GM23338 (cell line): ENCODE measurements at regions not wholly inside any gene's neighbourhood (a gene's known extent, or its start where the extent isn't known, plus 50 kb on each side); places are given as distances from the start of the nearest gene placed in this dataset.

Experiments
- ATAC-seq: fragments of 200-7000 bp; cut with Tn5 transposase; 3 replicates; pipeline ENCODE4 v1.9.1; 2020
- DNase-seq: peaks from one replicate; pipeline ENCODE4 v3.0.0-alpha.2; 2015; ENCODE audit warnings: low spot score
- H2AFZ ChIP-seq: fragments of 200-600 bp; sonication (generic); 2 replicates; pipeline ENCODE4 v1.8.0; 2016; ENCODE audit warnings: antibody characterized with exemption, mild to moderate bottlenecking, moderate library complexity
- H3F3A ChIP-seq: fragments of 200-600 bp; sonication (generic); replicated peaks from 2 replicates; pipeline ENCODE4 v1.8.0; 2017; ENCODE audit warnings: antibody characterized with exemption, mixed run types, low read depth
- H3K27ac ChIP-seq: fragments of 200-600 bp; sonication (generic); 2 replicates; pipeline ENCODE4 v1.6.1; 2016; ENCODE audit warnings: low read depth
- H3K27me3 ChIP-seq: fragments of 200-600 bp; sonication (generic); 2 replicates; pipeline ENCODE4 v1.8.0; 2016; ENCODE audit warnings: mild to moderate bottlenecking, mixed run types, moderate library complexity; ENCODE audit not compliant: insufficient read depth
- H3K36me3 ChIP-seq: fragments of 200-600 bp; sonication (generic); 2 replicates; pipeline ENCODE4 v1.8.0; 2016; ENCODE audit warnings: mild to moderate bottlenecking; ENCODE audit not compliant: insufficient read depth
- H3K4me1 ChIP-seq: fragments of 200-600 bp; sonication (generic); 2 replicates; pipeline ENCODE4 v1.8.0; 2016; ENCODE audit warnings: mild to moderate bottlenecking, moderate library complexity; ENCODE audit not compliant: insufficient read depth
- H3K4me2 ChIP-seq: fragments of 200-600 bp; sonication (generic); 2 replicates; pipeline ENCODE4 v1.7.1; 2017; ENCODE audit warnings: mixed run types
- H3K4me3 ChIP-seq: fragments of 200-600 bp; sonication (generic); 2 replicates; pipeline ENCODE4 v1.6.1; 2016; ENCODE audit warnings: mixed run types
- H3K79me2 ChIP-seq: fragments of 200-600 bp; sonication (generic); replicated peaks from 2 replicates; pipeline ENCODE4 v1.8.0; 2017; ENCODE audit warnings: mild to moderate bottlenecking; ENCODE audit not compliant: insufficient read depth
- H3K9me2 ChIP-seq: fragments of 200-600 bp; sonication (generic); 2 replicates; pipeline ENCODE4 v1.8.0; 2017; ENCODE audit not compliant: insufficient read depth
- H4K20me1 ChIP-seq: fragments of 200-600 bp; sonication (generic); replicated peaks from 2 replicates; pipeline ENCODE4 v1.8.0; 2017; ENCODE audit warnings: mild to moderate bottlenecking; ENCODE audit not compliant: insufficient read depth
- H3K27ac Mint-ChIP-seq: 2 replicates; pipeline ENCODE4 v1.8.0; 2020; ENCODE audit warnings: inconsistent platforms, mild to moderate bottlenecking, moderate library complexity, mixed read lengths
- H3K27me3 Mint-ChIP-seq: 3 replicates; pipeline ENCODE4 v1.8.0; 2022; ENCODE audit warnings: low read depth, mild to moderate bottlenecking, moderate library complexity, mixed read lengths, inconsistent platforms; ENCODE audit not compliant: insufficient read depth, poor library complexity
- H3K36me3 Mint-ChIP-seq: 3 replicates; pipeline ENCODE4 v1.8.0; 2021; ENCODE audit warnings: low read depth, mild to moderate bottlenecking, inconsistent platforms, moderate library complexity, mixed read lengths
- H3K4me1 Mint-ChIP-seq: 3 replicates; pipeline ENCODE4 v1.8.0; 2020; ENCODE audit warnings: mild to moderate bottlenecking, inconsistent platforms, mixed read lengths
- H3K4me3 Mint-ChIP-seq: 3 replicates; pipeline ENCODE4 v1.8.0; 2021; ENCODE audit warnings: moderate library complexity, mild to moderate bottlenecking, inconsistent platforms, mixed read lengths
- H3K9me3 Mint-ChIP-seq: 3 replicates; pipeline ENCODE4 v1.8.0; 2020; ENCODE audit warnings: moderate library complexity, mild to moderate bottlenecking, inconsistent platforms, mixed read lengths
- CREB1 ChIP-seq: fragments of 250-450 bp; sonication (Bioruptor Pico); IDR thresholded peaks from 2 replicates; pipeline ENCODE4 v1.5.0; 2020; ENCODE audit warnings: low read depth, mild to moderate bottlenecking, moderate library complexity
- CTCF ChIP-seq, 2 experiments: fragments of 200-600 bp in 1 of 2; sonication (generic) in 1 of 2; conservative IDR thresholded peaks; 2 replicates each; pipeline versions ENCODE4 v1.5.1 to v1.6.1; 2016 to 2017; ENCODE audit warnings: antibody characterized with exemption in 2 of 2, low read depth in 2 of 2, mild to moderate bottlenecking in 2 of 2, moderate library complexity in 1 of 2
- ETS1 ChIP-seq: IDR thresholded peaks from 2 replicates; pipeline ENCODE4 v1.6.1; 2016; ENCODE audit warnings: antibody characterized with exemption
- EZH2 ChIP-seq: fragments of 200-600 bp; sonication (generic); IDR thresholded peaks from one replicate; pipeline ENCODE4 v1.8.0; 2017; ENCODE audit warnings: antibody characterized with exemption, mild to moderate bottlenecking, low read depth; ENCODE audit not compliant: unreplicated experiment
- EZH2phosphoT487 ChIP-seq: fragments of 200-600 bp; sonication (generic); IDR thresholded peaks from one replicate; pipeline ENCODE4 v1.8.1; 2018; ENCODE audit warnings: antibody characterized with exemption; ENCODE audit not compliant: unreplicated experiment
- JUNB ChIP-seq: IDR thresholded peaks from one replicate; pipeline ENCODE4 v1.6.1; 2016; ENCODE audit warnings: antibody characterized with exemption; ENCODE audit not compliant: unreplicated experiment
- NANOG ChIP-seq: IDR thresholded peaks from 2 replicates; pipeline ENCODE4 v1.6.1; 2016; ENCODE audit warnings: antibody characterized with exemption, borderline replicate concordance
- POLR2AphosphoS5 ChIP-seq: IDR thresholded peaks from 2 replicates; pipeline ENCODE4 v1.6.1; 2016; ENCODE audit warnings: antibody characterized with exemption, low read depth
- REST ChIP-seq: IDR thresholded peaks from one replicate; pipeline ENCODE4 v1.6.1; 2018; ENCODE audit warnings: antibody characterized with exemption; ENCODE audit not compliant: unreplicated experiment
- STAT1 ChIP-seq: IDR thresholded peaks from one replicate; pipeline ENCODE4 v1.6.1; 2016; ENCODE audit warnings: antibody characterized with exemption; ENCODE audit not compliant: unreplicated experiment
- ZNF114 ChIP-seq: fragments of 250-450 bp; sonication (Bioruptor Pico); IDR thresholded peaks from 2 replicates; pipeline ENCODE4 v1.5.0; 2020; ENCODE audit warnings: mild to moderate bottlenecking, moderate library complexity
- ZNF331 ChIP-seq: fragments of 250-450 bp; sonication (Bioruptor Pico); IDR thresholded peaks from 2 replicates; pipeline ENCODE4 v1.5.0; 2020; ENCODE audit warnings: low read depth, mild to moderate bottlenecking, moderate library complexity
- ZNF462 ChIP-seq: fragments of 250-450 bp; sonication (Bioruptor Pico); IDR thresholded peaks from 2 replicates; pipeline ENCODE4 v1.5.0; 2020; ENCODE audit warnings: mild to moderate bottlenecking, moderate library complexity

GRCh38 chrX:11039926-11040325, 71.2 kb upstream of the HCCS start:
- H3K4me1 ChIP-seq, result peaks cover 5% of the 10 kb centered on the region; the same call in 1 of the 2 replicates
- ATAC-seq (no peak), DNase-seq (no peak)
- H3K79me2 ChIP-seq, result no peaks in the 10 kb centered on the region
- H3K27ac ChIP-seq, result no peak overlapping the region
- no peaks in the 10 kb centered on the region for H3K9me3 Mint-ChIP-seq
- no peak overlapping the region for H3K27ac Mint-ChIP-seq
- H3K36me3 ChIP-seq, result no peaks in the 10 kb centered on the region
- no peak overlapping the region for H3K4me2 ChIP-seq
- no peaks in the 10 kb centered on the region for H3K27me3 ChIP-seq
- no peak overlapping the region for H2AFZ ChIP-seq
- H3F3A ChIP-seq, result no peaks in the 10 kb centered on the region
- no peaks in the 10 kb centered on the region for H3K36me3 Mint-ChIP-seq
- no peak overlapping the region for H3K4me3 Mint-ChIP-seq
- no peak overlapping the region for H3K4me3 ChIP-seq
- peaks cover 2% of the 10 kb centered on the region for H3K27me3 Mint-ChIP-seq
- no peaks in the 10 kb centered on the region for H4K20me1 ChIP-seq
- H3K9me2 ChIP-seq, result no peaks in the 10 kb centered on the region
- H3K4me1 Mint-ChIP-seq, result peaks cover 4% of the 10 kb centered on the region
- no peak for TF ChIP-seq ZNF462 (CRISPR knock-in tag)
- TF ChIP-seq REST, result no peak
- no peak for TF ChIP-seq EZH2phosphoT487
- TF ChIP-seq STAT1, result no peak
- TF ChIP-seq POLR2AphosphoS5, result no peak
- TF ChIP-seq ETS1, result no peak
- TF ChIP-seq NANOG, result no peak
- no peak for TF ChIP-seq CREB1 (CRISPR knock-in tag)
- TF ChIP-seq CTCF (conservative IDR thresholded peaks at IDR 0.05; ENCODE audit: low read depth in 2 of 2), result no peak
- TF ChIP-seq ZNF331 (CRISPR knock-in tag), result no peak
- TF ChIP-seq ZNF114 (CRISPR knock-in tag), result no peak
- TF ChIP-seq EZH2, result no peak
- no peak for TF ChIP-seq JUNB
